Hepatocyte (in vitro differentiated cells): ENCODE measurements at regions not wholly inside any gene's neighbourhood (a gene's known extent, or its start where the extent isn't known, plus 50 kb on each side); places are given as distances from the start of the nearest gene placed in this dataset.

Source experiments
- EZH2 ChIP-seq: fragments of 200-600 bp; sonication (generic); IDR thresholded peaks from 2 replicates; pipeline ENCODE4 v1.6.1; 2016; ENCODE audit warnings: antibody characterized with exemption, mild to moderate bottlenecking, borderline replicate concordance
- EZH2phosphoT487 ChIP-seq: fragments of 200-600 bp; sonication (generic); IDR thresholded peaks from one replicate; pipeline ENCODE4 v1.6.1; 2018; ENCODE audit warnings: antibody characterized with exemption, mild to moderate bottlenecking, low read depth, moderate library complexity; ENCODE audit not compliant: unreplicated experiment, severe bottlenecking
- TF ChIP-seq, protein P1 (sequence below): fragments of 200-600 bp; sonication (generic); IDR thresholded peaks from 2 replicates; pipeline ENCODE4 v1.5.1; 2016; ENCODE audit warnings: antibody characterized with exemption, mild to moderate bottlenecking; ENCODE audit not compliant: poor library complexity

DNA sequence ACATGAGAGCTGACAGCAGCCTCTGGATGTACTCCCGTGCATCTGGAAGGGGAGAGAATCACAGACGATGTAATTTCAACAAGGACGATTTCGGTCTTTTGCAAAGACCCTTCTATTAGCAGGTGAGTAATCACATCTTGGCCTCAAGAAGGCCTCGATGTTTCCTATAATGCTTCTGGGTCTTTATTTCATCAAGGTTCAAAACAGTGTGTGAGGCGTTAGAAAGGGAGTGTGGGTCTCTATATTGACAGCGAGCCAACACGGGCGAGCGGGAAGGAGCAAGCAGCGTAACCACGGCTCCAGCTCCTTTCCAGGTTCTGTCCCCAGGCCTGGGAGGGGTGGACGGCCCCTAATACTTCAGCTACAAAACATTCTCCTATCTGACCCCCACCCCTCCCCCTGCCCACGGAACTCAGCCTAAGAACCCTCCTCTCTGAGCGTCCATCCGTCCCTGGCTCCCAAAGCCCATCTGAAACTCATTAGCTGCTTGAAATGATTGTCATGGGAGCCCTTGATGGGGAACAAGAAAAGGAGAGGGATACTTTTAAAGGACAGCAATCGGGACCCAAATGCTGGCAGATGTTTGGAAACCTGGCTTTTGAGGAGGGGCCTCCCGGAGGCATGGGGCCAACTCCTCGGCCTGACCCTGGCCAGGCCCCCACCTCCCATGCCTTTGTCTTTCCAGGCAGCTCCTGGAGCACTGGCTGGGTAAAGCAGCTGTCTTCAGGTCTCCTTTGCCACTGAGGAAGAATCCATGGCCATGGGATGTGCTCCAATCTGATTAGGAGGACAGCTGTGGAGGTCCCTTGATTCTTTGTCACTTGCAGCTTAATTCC, 250.8 kb downstream of the FOXD2 start:
- TF ChIP-seq, protein P1, sequence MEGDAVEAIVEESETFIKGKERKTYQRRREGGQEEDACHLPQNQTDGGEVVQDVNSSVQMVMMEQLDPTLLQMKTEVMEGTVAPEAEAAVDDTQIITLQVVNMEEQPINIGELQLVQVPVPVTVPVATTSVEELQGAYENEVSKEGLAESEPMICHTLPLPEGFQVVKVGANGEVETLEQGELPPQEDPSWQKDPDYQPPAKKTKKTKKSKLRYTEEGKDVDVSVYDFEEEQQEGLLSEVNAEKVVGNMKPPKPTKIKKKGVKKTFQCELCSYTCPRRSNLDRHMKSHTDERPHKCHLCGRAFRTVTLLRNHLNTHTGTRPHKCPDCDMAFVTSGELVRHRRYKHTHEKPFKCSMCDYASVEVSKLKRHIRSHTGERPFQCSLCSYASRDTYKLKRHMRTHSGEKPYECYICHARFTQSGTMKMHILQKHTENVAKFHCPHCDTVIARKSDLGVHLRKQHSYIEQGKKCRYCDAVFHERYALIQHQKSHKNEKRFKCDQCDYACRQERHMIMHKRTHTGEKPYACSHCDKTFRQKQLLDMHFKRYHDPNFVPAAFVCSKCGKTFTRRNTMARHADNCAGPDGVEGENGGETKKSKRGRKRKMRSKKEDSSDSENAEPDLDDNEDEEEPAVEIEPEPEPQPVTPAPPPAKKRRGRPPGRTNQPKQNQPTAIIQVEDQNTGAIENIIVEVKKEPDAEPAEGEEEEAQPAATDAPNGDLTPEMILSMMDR = no peak
- TF ChIP-seq EZH2 (no peak), EZH2phosphoT487 (no peak)
